Neural cell (in vitro differentiated cells): ENCODE measurements at regions not wholly inside any gene's neighbourhood (a gene's known extent, or its start where the extent isn't known, plus 50 kb on each side); places are given as distances from the start of the nearest gene placed in this dataset.

ENCODE experiments used
- H2AFZ ChIP-seq: fragments of 200-600, 300-800 bp; sonication (generic), shearing (Covaris generic); 2 replicates; pipeline ENCODE4 v1.6.0; 2014; ENCODE audit warnings: low read depth, mild to moderate bottlenecking, antibody characterized with exemption, low read length, moderate library complexity
- H3F3A ChIP-seq: fragments of 200-600 bp; shearing (Covaris generic); 2 replicates; pipeline ENCODE4 v1.6.1; 2016; ENCODE audit warnings: mild to moderate bottlenecking, moderate library complexity, mixed read lengths, antibody characterized with exemption, low read length; ENCODE audit not compliant: insufficient read depth, poor library complexity, severe bottlenecking
- H3K27ac ChIP-seq: fragments of 200-600, 300-800 bp; sonication (generic), shearing (Covaris generic); 2 replicates; pipeline ENCODE4 v1.5.1; 2014; ENCODE audit warnings: mild to moderate bottlenecking, low read length, moderate library complexity
- H3K27me3 ChIP-seq: fragments of 300-800, 200-600 bp; sonication (generic), shearing (Covaris generic); 2 replicates; pipeline ENCODE4 v1.6.0; 2014; ENCODE audit warnings: mild to moderate bottlenecking, low read depth, low read length, moderate library complexity; ENCODE audit not compliant: insufficient read depth
- H3K36me3 ChIP-seq: fragments of 300-800, 200-600 bp; sonication (generic), shearing (Covaris generic); 2 replicates; pipeline ENCODE4 v1.5.1; 2014; ENCODE audit warnings: mild to moderate bottlenecking, antibody characterized with exemption, low read length, moderate library complexity; ENCODE audit not compliant: insufficient read depth
- H3K4me2 ChIP-seq: fragments of 300-800, 200-600 bp; sonication (generic), shearing (Covaris generic); 2 replicates; pipeline ENCODE4 v1.6.0; 2014; ENCODE audit warnings: mild to moderate bottlenecking, low read length
- H3K4me3 ChIP-seq: fragments of 300-800, 200-600 bp; sonication (generic), shearing (Covaris generic); 2 replicates; pipeline ENCODE4 v1.5.1; 2014; ENCODE audit warnings: mild to moderate bottlenecking, low read length, moderate library complexity
- H3K79me2 ChIP-seq: fragments of 200-600 bp; shearing (Covaris generic); replicated peaks from 2 replicates; pipeline ENCODE4 v1.6.0; 2014; ENCODE audit warnings: mild to moderate bottlenecking, low read length, moderate library complexity; ENCODE audit not compliant: insufficient read depth
- H3K9ac ChIP-seq: fragments of 300-800, 200-600 bp; sonication (generic), shearing (Covaris generic); 2 replicates; pipeline ENCODE4 v1.6.1; 2016; ENCODE audit warnings: mild to moderate bottlenecking, low read length, mixed read lengths
- H3K9me2 ChIP-seq: fragments of 200-600 bp; shearing (Covaris generic); 2 replicates; pipeline ENCODE4 v1.6.1; 2016; ENCODE audit warnings: mild to moderate bottlenecking, low read length, mixed read lengths; ENCODE audit not compliant: insufficient read depth
- H3K9me3 ChIP-seq: fragments of 200-600, 300-800 bp; sonication (generic), shearing (Covaris generic); 2 replicates; pipeline ENCODE4 v1.6.1; 2016; ENCODE audit warnings: mild to moderate bottlenecking, mixed run types, low read length, moderate library complexity, mixed read lengths
- H4K20me1 ChIP-seq: fragments of 200-600 bp; shearing (Covaris generic); 2 replicates; pipeline ENCODE4 v1.6.1; 2016; ENCODE audit warnings: mild to moderate bottlenecking, mixed run types; ENCODE audit not compliant: insufficient read depth
- EP300 ChIP-seq: fragments of 450-650 bp; conservative IDR thresholded peaks from 2 replicates; pipeline ENCODE4 v1.6.1; 2014; ENCODE audit warnings: antibody characterized with exemption, mild to moderate bottlenecking, moderate library complexity; ENCODE audit not compliant: poor library complexity, severe bottlenecking
- EZH2 ChIP-seq: fragments of 200-600, 300-800 bp; shearing (Covaris generic), sonication (generic); IDR thresholded peaks from 2 replicates; pipeline ENCODE4 v1.6.1; 2014; ENCODE audit warnings: antibody characterized with exemption, low read length, borderline replicate concordance, mild to moderate bottlenecking; ENCODE audit not compliant: insufficient read depth, poor library complexity, severe bottlenecking
- MXI1 ChIP-seq: fragments of 450-650 bp; conservative IDR thresholded peaks from 2 replicates; pipeline ENCODE4 v1.6.1; 2014; ENCODE audit warnings: antibody characterized with exemption, mild to moderate bottlenecking; ENCODE audit not compliant: poor library complexity, severe bottlenecking
- POLR2AphosphoS5 ChIP-seq: IDR thresholded peaks from 2 replicates; pipeline ENCODE4 v1.6.1; 2012
- RAD21 ChIP-seq: fragments of 450-650 bp; conservative IDR thresholded peaks from 2 replicates; pipeline ENCODE4 v1.6.1; 2014; ENCODE audit warnings: antibody characterized with exemption, mild to moderate bottlenecking, moderate library complexity
- REST ChIP-seq: IDR thresholded peaks from 2 replicates; pipeline ENCODE4 v1.6.1; 2012; ENCODE audit warnings: borderline replicate concordance
- SMC3 ChIP-seq: fragments of 450-650 bp; conservative IDR thresholded peaks from 2 replicates; pipeline ENCODE4 v1.6.1; 2014; ENCODE audit warnings: antibody characterized with exemption, mild to moderate bottlenecking, moderate library complexity; ENCODE audit not compliant: poor library complexity
- TAF1 ChIP-seq: IDR thresholded peaks from 2 replicates; pipeline ENCODE4 v1.6.1; 2012; ENCODE audit warnings: low read depth
- TF ChIP-seq, protein P1 (sequence below): fragments of 450-650 bp; IDR thresholded peaks from 2 replicates; pipeline ENCODE4 v1.5.1; 2014; ENCODE audit warnings: antibody characterized with exemption, mild to moderate bottlenecking, moderate library complexity; ENCODE audit not compliant: poor library complexity, severe bottlenecking

DNA sequence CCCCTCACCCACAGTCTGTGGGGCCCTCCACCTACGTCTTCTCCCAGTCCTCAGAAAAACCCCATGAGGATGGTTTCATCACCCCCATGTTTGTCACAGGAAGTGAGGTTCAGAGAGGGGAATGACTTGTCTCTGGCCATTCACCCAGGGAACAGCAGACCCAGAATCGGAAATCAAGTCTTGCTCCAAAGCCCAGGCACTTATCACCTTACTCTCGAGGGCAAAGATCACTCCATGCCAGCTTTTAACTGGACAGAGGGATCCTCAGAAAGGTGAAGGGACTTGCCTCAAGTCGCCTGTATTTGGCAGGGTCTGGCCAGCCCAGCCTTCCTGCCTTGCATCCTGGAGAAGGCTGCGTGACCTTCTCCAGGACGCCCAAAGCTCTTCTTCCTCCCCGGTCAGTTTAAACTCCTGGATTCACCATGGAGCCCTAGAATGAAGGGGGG lies 57.9 kb upstream of the SSBP3 start:
- Histone ChIP-seq H3K27me3 (no peaks in the 10 kb centered on the region), H3K36me3 (no peaks in the 10 kb centered on the region), H3K4me2 (no peak overlapping the region), H3K9ac (no peak overlapping the region), H2AFZ (no peak overlapping the region), H3F3A (no peaks in the 10 kb centered on the region), H3K9me3 (no peaks in the 10 kb centered on the region), H3K27ac (no peak overlapping the region), H4K20me1 (no peaks in the 10 kb centered on the region), H3K79me2 (no peaks in the 10 kb centered on the region), H3K4me3 (no peak overlapping the region), H3K9me2 (no peaks in the 10 kb centered on the region)
- TF ChIP-seq MXI1: no peak
- no peak for TF ChIP-seq REST
- TF ChIP-seq, protein P1, sequence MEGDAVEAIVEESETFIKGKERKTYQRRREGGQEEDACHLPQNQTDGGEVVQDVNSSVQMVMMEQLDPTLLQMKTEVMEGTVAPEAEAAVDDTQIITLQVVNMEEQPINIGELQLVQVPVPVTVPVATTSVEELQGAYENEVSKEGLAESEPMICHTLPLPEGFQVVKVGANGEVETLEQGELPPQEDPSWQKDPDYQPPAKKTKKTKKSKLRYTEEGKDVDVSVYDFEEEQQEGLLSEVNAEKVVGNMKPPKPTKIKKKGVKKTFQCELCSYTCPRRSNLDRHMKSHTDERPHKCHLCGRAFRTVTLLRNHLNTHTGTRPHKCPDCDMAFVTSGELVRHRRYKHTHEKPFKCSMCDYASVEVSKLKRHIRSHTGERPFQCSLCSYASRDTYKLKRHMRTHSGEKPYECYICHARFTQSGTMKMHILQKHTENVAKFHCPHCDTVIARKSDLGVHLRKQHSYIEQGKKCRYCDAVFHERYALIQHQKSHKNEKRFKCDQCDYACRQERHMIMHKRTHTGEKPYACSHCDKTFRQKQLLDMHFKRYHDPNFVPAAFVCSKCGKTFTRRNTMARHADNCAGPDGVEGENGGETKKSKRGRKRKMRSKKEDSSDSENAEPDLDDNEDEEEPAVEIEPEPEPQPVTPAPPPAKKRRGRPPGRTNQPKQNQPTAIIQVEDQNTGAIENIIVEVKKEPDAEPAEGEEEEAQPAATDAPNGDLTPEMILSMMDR: no peak
- TF ChIP-seq RAD21: no peak
- TF ChIP-seq SMC3: no peak
- TF ChIP-seq POLR2AphosphoS5: no peak
- no peak for TF ChIP-seq EZH2
- TF ChIP-seq TAF1: no peak
- no peak for TF ChIP-seq EP300

DNA sequence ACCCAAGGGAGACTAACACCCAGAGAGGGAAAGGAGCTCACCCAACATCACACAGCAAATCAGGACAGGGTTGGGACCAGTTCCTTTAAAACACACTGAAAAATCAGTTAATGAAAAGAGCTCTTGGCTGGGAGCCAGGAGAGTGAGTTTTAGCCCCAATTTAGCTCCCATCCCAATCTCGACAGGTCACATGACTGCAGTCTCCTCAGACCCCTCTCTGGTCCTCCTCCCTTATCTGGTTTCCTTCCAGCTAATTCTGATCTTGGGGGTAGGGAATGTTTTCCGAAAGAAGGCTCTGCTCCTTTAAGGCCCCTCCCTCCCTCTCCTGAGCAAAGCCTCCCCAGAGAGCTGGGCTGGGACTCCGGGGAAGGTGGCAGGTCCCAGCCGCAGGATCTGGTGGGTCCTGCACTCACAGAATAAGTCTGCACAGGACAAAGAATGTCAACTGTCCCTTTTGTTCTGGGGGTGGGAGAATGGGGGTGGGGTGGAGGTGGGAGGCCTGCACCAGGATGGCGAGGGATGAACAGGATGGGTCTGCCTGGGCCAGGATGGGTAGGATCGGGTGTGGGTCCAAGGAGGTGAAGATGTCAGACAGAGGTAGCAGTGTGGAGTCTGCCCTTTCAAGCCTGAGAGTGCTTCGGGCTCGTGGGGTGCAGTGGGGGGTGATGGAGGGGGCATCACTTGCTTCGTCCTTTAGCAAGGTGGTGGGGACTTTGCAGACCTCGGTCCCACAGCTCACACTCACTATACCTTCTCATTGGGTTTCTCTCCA lies 57.3 kb upstream of the SSBP3 start:
- no peak overlapping the region for H3K4me2 ChIP-seq
- H2AFZ ChIP-seq: no peak overlapping the region
- H3K79me2 ChIP-seq: no peaks in the 10 kb centered on the region

More for the DNA sequence above, 57.3 kb upstream of the SSBP3 start:
- TF ChIP-seq EZH2 (no peak), EP300 (no peak), SMC3 (no peak), REST (no peak), RAD21 (no peak), POLR2AphosphoS5 (no peak), TAF1 (no peak), MXI1 (no peak)
- TF ChIP-seq, protein P1: no peak
- no peaks in the 10 kb centered on the region for H3K9me2 ChIP-seq
- H3K4me3 ChIP-seq: no peak overlapping the region
- no peaks in the 10 kb centered on the region for H4K20me1 ChIP-seq
- no peaks in the 10 kb centered on the region for H3K36me3 ChIP-seq
- H3K9me3 ChIP-seq: no peaks in the 10 kb centered on the region
- no peaks in the 10 kb centered on the region for H3K27me3 ChIP-seq
- H3K27ac ChIP-seq: no peak overlapping the region
- no peak overlapping the region for H3K9ac ChIP-seq
- no peaks in the 10 kb centered on the region for H3F3A ChIP-seq
